Mononuclear cell (primary cell): ENCODE measurements at regions not wholly inside any gene's neighbourhood (a gene's known extent, or its start where the extent isn't known, plus 50 kb on each side); places are given as distances from the start of the nearest gene placed in this dataset.

Experiments
- H3K27me3 ChIP-seq: 2 replicates; pipeline ENCODE4 v1.6.0; 2011; ENCODE audit warnings: low read length, control low read depth; ENCODE audit not compliant: insufficient read depth
- H3K4me1 ChIP-seq: 2 replicates; pipeline ENCODE4 v1.5.1; 2011; ENCODE audit warnings: mild to moderate bottlenecking, low read length, control low read depth; ENCODE audit not compliant: insufficient read depth
- H3K4me3 ChIP-seq: 2 replicates; pipeline ENCODE4 v1.5.1; 2011; ENCODE audit warnings: mild to moderate bottlenecking, low read length, moderate library complexity
- H3K9me3 ChIP-seq: 2 replicates; pipeline ENCODE4 v1.5.1; 2011; ENCODE audit warnings: low read depth, mild to moderate bottlenecking, control low read depth, low read length

DNA sequence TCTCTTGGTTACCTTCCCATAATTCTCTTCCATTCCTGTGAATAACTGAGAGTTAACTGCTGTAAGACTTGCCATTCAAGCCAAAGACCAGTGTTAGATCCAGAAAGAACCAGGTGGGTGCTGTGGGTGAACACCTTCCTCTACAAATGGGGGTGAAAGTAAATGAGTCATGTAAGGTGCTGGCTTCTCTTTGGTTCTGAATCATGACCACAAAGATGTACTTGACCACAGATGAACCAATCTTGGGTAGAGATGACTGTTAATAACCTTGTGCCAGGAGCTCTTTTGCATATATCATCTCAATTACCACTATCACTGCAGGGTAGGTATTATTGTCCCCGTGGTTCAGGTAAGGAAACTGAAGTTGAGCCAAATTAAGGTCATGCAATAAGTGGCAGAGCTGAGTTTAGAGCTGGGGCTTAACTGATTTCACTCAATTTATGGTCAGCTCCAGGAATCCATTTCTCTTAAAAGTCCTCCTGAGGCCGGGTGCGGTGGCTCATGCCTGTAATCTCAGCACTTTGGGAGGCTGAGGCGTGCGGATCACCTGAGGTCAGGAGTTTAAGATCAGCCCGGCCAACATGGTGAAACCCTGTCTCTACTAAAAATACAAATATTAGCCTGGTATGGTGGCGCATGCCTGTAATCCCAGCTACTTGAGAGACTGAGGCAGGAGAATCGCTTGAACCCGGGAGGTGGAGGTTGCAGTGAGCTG lies 244.9 kb upstream of the CXCR4 start:
- H3K4me3 ChIP-seq = no peak overlapping the region

DNA sequence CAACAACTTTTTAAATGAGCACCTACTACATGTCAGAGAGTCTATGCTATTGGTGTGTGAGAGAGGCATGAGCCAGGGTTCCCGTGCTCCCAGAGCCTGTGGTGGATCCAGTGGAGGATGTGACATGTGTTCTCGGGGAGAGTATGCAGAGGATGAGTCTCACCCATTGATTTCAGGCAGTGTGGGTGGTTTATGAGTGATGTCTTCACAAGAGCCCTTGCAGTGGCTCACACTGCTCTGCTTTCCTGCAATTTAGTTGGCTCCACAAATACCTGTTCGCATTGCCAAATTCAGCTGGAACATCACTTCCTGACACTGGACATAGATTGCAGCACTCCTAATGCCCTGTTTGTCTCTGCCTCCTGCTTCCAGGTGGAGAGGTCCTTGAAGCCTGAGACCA lies 243.6 kb upstream of the CXCR4 start:
- H3K9me3 ChIP-seq = no peaks in the 10 kb centered on the region
- H3K27me3 ChIP-seq = no peaks in the 10 kb centered on the region
- H3K4me1 ChIP-seq = no peaks in the 10 kb centered on the region
- H3K4me3 ChIP-seq = no peak overlapping the region

More for the DNA sequence above, 244.9 kb upstream of the CXCR4 start:
- Histone ChIP-seq H3K9me3 (peaks cover 6% of the 10 kb centered on the region), H3K4me1 (no peaks in the 10 kb centered on the region), H3K27me3 (no peaks in the 10 kb centered on the region)

DNA sequence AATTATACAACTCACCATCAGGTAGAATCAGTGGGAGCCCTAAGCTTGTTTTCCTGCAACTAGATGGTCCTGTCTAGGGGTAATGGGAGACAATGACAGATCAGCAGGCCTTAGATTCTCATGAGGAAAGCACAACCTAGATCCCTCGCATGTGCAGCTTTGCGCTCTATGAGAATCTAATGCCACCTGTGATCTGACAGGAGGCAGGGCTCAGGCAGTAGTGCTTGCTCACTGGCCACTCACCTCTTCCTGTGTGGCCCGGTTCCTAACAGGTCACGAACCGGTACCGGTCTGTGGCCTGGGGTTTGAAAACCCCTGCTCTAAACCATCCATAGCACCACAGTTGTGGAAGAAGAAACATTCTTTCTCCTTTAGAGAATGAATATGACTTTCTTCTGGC lies 242.8 kb upstream of the CXCR4 start:
- Histone ChIP-seq H3K9me3 (no peaks in the 10 kb centered on the region), H3K4me1 (no peaks in the 10 kb centered on the region), H3K27me3 (no peaks in the 10 kb centered on the region), H3K4me3 (no peak overlapping the region)

GRCh38 chr2:136359121-136359965 lies 241.4 kb upstream of the CXCR4 start:
- no peaks in the 10 kb centered on the region for H3K4me1 ChIP-seq
- H3K4me3 ChIP-seq = no peak overlapping the region
- H3K9me3 ChIP-seq = no peaks in the 10 kb centered on the region
- H3K27me3 ChIP-seq = no peaks in the 10 kb centered on the region

GRCh38 chr2:136358576-136358975 lies 240.6 kb upstream of the CXCR4 start:
- Histone ChIP-seq H3K4me3 (no peak overlapping the region), H3K4me1 (no peaks in the 10 kb centered on the region), H3K27me3 (no peaks in the 10 kb centered on the region), H3K9me3 (no peaks in the 10 kb centered on the region)

- Histone ChIP-seq H3K27me3 (no peaks in the 10 kb centered on the region), H3K4me1 (no peaks in the 10 kb centered on the region), H3K9me3 (no peaks in the 10 kb centered on the region), H3K4me3 (no peak overlapping the region)
Observed at GRCh38 chr2:136357007-136357380, 239.0 kb upstream of the CXCR4 start.

DNA sequence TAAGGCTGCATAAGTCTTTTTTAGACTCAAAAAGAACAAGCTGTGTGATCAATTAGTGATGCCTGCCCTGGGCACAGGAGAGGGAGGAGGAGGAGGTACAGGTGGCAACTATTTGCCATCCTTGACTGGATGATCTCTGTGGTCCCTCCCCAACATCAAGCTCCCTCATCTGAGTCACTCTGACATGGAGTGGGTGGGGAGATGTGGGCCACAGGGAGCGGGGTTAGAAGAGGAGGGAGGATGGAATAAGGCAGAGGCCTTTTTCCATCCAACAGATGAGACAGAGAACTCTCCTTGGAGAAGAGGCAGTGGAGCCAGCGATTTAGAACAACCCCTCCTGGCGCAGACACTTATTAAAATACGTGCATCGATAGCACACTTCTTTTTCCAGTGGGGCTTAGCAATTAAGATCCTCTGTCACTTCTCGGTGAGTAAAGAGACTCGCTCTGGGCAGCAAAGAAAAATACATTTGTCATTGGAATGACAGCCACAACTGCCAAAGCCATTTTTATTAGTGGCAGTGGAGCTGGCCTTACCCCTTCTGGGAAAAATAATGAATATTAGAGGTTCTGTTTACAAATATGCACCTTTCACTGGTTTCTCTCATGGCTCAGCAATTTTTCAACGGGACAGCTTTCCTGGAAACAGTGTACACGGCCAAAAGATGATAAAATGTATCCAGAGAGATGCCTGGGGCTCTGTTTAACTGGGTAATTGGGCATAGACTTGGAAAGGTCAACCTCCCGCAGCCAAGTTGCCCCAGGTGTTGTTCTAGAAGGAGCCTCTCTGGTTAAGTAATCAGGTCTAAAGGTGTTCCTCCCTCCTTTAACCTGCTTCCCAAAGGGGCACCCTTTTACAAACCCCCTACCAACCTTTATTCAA lies 238.4 kb upstream of the CXCR4 start:
- Histone ChIP-seq H3K27me3 (no peaks in the 10 kb centered on the region), H3K4me1 (no peaks in the 10 kb centered on the region), H3K9me3 (no peaks in the 10 kb centered on the region), H3K4me3 (no peak overlapping the region)

DNA sequence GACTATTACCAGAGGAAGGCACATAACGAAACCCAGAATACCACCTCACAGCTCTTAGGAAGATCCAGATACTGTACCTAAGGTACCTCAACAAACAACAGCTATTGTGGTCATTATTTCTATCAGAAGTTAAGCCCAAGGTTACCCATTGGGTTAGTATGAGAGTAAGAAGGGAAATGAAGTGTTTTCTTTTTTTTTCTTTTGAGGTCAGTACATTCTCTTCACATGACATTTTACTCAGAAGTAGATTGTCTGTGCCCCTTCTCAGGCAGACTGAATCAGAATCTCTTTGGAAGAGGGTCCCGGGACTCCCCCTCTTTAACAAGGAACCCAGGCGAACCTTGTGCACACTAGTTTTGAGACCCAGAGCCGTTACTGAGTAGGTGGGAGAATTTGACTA lies 233.7 kb upstream of the CXCR4 start:
- H3K4me1 ChIP-seq = no peaks in the 10 kb centered on the region
- H3K27me3 ChIP-seq = no peaks in the 10 kb centered on the region
- H3K4me3 ChIP-seq = no peak overlapping the region
- H3K9me3 ChIP-seq = peaks cover 4% of the 10 kb centered on the region

GRCh38 chr2:136347981-136348380 lies 230.0 kb upstream of the CXCR4 start:
- H3K27me3 ChIP-seq = no peaks in the 10 kb centered on the region
- no peaks in the 10 kb centered on the region for H3K4me1 ChIP-seq
- peaks cover 4% of the 10 kb centered on the region for H3K9me3 ChIP-seq
- H3K4me3 ChIP-seq = no peak overlapping the region

DNA sequence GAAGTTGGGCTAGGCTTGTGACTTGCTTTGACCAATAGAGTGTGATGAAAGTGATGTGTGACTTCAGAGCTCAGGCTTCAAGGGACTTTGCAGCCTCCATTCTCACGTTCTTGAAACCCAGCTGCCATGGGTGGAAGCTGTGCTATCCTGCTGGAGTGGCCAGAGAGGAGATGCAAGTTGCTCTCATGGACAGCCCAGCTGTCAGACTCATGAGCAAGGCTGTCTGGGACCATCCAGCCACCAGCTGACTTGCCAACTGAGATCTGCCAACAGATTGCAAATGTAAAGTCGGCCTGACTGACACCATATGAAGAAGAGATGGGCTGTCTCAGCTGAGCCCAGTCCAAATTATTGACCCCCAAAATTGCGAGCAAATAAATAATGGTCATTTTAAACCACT lies 226.4 kb upstream of the CXCR4 start:
- H3K4me1 ChIP-seq = no peaks in the 10 kb centered on the region
- no peaks in the 10 kb centered on the region for H3K9me3 ChIP-seq

GRCh38 chr2:136342138-136342537 lies 224.2 kb upstream of the CXCR4 start:
- Histone ChIP-seq H3K9me3 (no peaks in the 10 kb centered on the region), H3K4me1 (no peaks in the 10 kb centered on the region), H3K27me3 (no peaks in the 10 kb centered on the region), H3K4me3 (no peak overlapping the region)

More for the DNA sequence above, 226.4 kb upstream of the CXCR4 start:
- Histone ChIP-seq H3K27me3 (no peaks in the 10 kb centered on the region), H3K4me3 (no peak overlapping the region)

- Histone ChIP-seq H3K27me3 (no peaks in the 10 kb centered on the region), H3K4me1 (peaks cover 14% of the 10 kb centered on the region), H3K4me3 (no peak overlapping the region), H3K9me3 (no peaks in the 10 kb centered on the region)
Observed at GRCh38 chr2:136334967-136335366, 217.0 kb upstream of the CXCR4 start.

DNA sequence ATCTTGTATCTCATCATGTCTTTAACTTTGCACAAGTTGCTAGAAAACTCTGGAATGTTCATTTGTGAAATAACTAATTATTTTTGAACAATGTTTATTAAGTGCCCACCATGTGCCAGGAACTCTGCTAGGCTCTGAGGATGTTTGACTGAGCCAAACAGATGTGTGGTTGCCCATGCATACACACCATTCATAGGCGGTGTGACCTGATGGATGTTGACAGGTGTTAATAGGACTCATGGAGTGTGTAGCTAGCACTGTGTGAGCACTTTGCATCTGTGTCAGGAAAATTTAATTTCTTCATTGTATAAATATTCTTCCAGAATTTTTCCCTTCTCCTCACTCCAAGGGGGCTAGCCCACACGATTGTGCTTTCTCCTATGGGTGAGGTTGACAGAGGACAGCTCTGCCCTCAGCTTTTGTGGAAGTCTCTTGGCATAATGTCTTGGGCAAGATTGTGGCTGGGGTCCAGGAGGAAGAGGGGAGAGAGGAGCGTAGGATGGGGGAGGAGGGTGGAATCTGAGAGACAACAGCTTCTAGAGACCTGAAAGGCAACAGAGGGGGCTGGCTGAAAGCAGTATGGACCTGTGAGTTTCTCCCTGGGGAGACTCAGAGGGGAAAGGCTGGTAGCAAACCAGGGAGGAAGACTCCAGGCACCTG lies 214.6 kb upstream of the CXCR4 start:
- no peak overlapping the region for H3K4me3 ChIP-seq
- H3K9me3 ChIP-seq = no peaks in the 10 kb centered on the region
- peaks cover 24% of the 10 kb centered on the region for H3K4me1 ChIP-seq
- H3K27me3 ChIP-seq = no peaks in the 10 kb centered on the region

DNA sequence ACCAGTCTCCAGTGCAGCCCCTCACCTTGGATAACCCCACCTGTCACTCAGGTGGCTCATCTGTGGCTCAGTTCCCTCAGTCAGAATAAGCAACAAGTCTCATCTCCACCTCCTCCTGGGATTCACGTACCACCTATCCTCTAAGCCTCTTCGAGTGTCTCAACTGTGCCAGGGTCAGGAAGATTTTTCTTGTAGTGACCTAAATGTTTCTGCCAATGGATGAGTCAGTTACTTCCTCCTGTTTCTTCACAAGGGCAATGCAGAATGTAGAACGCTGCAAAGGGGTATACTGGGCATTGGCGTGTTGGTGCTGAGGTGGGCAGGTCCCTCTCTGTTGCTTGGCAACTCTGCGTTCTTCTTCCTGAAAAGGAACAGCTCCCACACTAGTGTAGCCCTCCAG lies 213.3 kb upstream of the CXCR4 start:
- H3K4me3 ChIP-seq = no peak overlapping the region
- no peaks in the 10 kb centered on the region for H3K27me3 ChIP-seq
- no peaks in the 10 kb centered on the region for H3K9me3 ChIP-seq
- H3K4me1 ChIP-seq = peaks cover 33% of the 10 kb centered on the region
